ENCODE measurements at regions not wholly inside any gene's neighbourhood (a gene's known extent, or its start where the extent isn't known, plus 50 kb on each side); places are given as distances from the start of the nearest gene placed in this dataset.

DNA sequence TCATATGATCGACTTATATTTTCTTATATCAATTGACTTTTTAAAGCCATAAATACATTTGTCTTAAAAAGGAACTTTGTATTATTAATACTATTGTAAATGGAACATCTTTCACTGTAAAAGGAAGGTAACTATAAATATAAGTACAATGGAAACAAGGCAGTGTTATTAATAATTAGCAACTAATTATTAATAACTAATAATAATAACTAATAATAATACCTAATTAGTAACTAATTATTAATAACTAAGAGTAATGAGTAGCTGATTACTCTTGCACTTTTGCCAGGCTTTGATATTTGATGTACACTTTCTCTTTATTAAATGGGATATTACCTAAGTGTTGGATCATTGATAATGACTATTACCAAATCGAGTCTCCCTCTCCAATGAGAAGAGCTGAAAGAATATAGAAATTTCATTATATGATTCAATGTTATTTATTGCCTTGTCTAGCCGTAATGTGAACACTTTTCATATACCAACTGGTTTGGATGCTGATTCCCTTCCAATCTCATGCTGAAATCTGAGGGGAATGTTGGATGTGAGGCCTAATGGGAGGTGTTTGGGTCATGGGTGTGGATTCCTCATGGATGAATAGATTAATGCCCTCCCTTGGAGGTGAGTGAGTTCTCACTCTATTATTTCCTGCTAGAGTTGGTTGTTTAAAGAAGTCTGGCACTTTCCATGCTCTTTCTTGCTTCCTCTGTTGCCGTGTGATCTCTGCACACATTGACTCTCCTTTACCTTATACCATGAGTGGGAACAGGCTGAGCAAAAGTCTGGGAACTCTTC lies 202.1 kb upstream of the ZBTB20 start:
- no peak for DNase-seq
- Histone ChIP-seq H3K27me3 (ENCODE audit: low read depth) (no peaks in the 10 kb centered on the region), H3K36me3 (no peaks in the 10 kb centered on the region), H3K4me1 (no peaks in the 10 kb centered on the region), H3K27ac (no peak overlapping the region), H3K4me3 (no peak overlapping the region), H3K9me3 (no peaks in the 10 kb centered on the region)
- ATAC-seq, result no peak
- TF ChIP-seq, protein P1, sequence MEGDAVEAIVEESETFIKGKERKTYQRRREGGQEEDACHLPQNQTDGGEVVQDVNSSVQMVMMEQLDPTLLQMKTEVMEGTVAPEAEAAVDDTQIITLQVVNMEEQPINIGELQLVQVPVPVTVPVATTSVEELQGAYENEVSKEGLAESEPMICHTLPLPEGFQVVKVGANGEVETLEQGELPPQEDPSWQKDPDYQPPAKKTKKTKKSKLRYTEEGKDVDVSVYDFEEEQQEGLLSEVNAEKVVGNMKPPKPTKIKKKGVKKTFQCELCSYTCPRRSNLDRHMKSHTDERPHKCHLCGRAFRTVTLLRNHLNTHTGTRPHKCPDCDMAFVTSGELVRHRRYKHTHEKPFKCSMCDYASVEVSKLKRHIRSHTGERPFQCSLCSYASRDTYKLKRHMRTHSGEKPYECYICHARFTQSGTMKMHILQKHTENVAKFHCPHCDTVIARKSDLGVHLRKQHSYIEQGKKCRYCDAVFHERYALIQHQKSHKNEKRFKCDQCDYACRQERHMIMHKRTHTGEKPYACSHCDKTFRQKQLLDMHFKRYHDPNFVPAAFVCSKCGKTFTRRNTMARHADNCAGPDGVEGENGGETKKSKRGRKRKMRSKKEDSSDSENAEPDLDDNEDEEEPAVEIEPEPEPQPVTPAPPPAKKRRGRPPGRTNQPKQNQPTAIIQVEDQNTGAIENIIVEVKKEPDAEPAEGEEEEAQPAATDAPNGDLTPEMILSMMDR (IDR thresholded peaks at IDR 0.05), result no peak
- intact Hi-C loops (cut with DNase I), result no loop called here

DNA sequence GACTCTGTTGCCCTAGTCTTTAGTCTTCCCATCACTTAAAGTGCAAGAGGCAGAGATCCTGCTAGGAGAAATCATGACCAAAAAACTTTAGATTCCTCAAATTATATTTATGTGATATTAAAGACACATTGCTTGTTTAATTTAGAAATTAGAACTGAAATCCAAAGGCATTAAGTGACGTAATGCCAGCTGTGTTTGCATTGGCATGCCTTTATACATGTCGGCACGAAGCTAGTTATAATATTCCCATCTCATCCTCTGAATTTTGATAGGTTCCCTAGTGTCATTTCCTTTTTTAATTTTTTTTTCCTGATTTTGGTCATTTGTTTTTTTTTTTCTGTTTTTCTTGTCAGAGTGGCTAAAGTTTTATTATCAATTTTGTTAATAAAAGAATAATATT lies 203.5 kb upstream of the ZBTB20 start:
- ATAC-seq (no peak), DNase-seq (no peak)
- H3K27ac ChIP-seq, result no peak overlapping the region
- no peaks in the 10 kb centered on the region for H3K4me1 ChIP-seq
- TF ChIP-seq, protein P1 (IDR thresholded peaks at IDR 0.05), result no peak
- intact Hi-C loops (cut with DNase I), result no loop called here
- no peaks in the 10 kb centered on the region for H3K36me3 ChIP-seq
- no peaks in the 10 kb centered on the region for H3K9me3 ChIP-seq
- H3K27me3 ChIP-seq (ENCODE audit: low read depth), result no peaks in the 10 kb centered on the region
- no peak overlapping the region for H3K4me3 ChIP-seq

DNA sequence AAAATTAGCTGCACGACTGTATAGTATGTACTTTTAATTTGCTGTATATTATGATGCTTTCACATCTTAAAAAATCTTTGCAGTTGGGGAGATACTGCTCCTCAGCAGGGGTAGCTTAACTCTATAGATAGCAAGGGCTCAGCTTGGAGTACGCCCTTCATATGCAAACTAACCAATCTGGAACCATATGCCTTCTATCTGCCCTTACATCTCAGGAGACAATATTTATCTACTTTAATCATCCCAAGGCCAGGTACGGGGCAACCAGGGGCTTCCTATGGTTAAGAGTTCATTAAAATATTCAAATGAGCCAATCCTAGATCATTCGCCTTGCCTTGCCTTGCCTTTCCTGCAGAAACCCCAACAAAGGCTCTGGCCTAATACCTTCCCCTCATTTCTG lies 204.1 kb upstream of the ZBTB20 start:
- no peak for DNase-seq
- Histone ChIP-seq H3K36me3 (no peaks in the 10 kb centered on the region), H3K4me3 (no peak overlapping the region), H3K27me3 (ENCODE audit: low read depth) (no peaks in the 10 kb centered on the region), H3K9me3 (no peaks in the 10 kb centered on the region), H3K27ac (no peak overlapping the region), H3K4me1 (no peaks in the 10 kb centered on the region)
- no peak for ATAC-seq
- intact Hi-C loops (cut with DNase I), result no loop called here
- TF ChIP-seq, protein P1 (IDR thresholded peaks at IDR 0.05), result no peak

DNA sequence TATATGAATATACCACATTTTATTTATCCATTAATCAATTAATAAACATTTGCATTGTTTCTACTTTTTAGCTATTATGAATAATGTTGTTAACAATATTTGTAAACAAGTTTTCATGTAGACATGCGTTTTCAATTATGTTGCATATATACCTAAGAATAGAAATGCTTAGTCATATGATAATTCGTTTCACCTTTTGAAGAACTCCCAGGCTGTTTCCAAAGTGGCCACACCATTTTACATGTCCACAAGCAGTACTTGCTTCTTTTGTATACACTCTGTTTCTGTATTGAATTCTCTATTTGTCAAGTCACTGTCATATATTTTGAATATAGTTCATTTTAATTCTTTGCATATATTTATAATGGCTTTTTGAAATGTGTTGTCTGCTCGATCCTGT lies 206.9 kb upstream of the ZBTB20 start:
- Histone ChIP-seq H3K4me3 (no peak overlapping the region), H3K27me3 (ENCODE audit: low read depth) (no peaks in the 10 kb centered on the region), H3K36me3 (no peaks in the 10 kb centered on the region), H3K4me1 (peaks cover 2% of the 10 kb centered on the region), H3K27ac (no peak overlapping the region), H3K9me3 (no peaks in the 10 kb centered on the region)
- no peak for ATAC-seq
- intact Hi-C loops (cut with DNase I), result no loop called here
- no peak for DNase-seq
- TF ChIP-seq, protein P1 (IDR thresholded peaks at IDR 0.05), result no peak

DNA sequence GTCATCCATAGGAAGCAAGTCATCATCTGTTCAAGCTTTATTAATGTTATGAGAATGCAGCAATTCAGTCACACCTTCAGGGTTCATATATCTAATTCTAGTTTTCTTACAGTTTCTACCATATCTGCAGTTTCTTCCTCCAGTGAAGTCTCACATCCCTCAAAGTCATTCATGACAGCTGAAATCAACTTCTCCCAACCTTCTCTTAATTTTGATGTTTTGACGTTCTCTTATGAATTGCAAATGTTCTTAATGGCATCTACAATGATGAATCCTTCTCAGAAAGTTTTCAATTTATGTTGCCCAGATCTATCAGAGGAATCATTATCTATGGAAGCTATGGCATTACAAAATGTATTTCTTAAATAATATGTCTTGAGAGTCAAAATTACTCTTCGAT lies 210.4 kb upstream of the ZBTB20 start:
- Histone ChIP-seq H3K9me3 (no peaks in the 10 kb centered on the region), H3K4me1 (peaks cover 13% of the 10 kb centered on the region), H3K27me3 (ENCODE audit: low read depth) (no peaks in the 10 kb centered on the region), H3K36me3 (no peaks in the 10 kb centered on the region), H3K27ac (no peak overlapping the region), H3K4me3 (no peak overlapping the region)
- ATAC-seq (no peak), DNase-seq (no peak)
- TF ChIP-seq, protein P1 (IDR thresholded peaks at IDR 0.05), result no peak
- intact Hi-C loops (cut with DNase I), result no loop called here

Data from lower lobe of right lung (tissue), 2 donors.